ENCODE measurements at regions not wholly inside any gene's neighbourhood (a gene's known extent, or its start where the extent isn't known, plus 50 kb on each side); places are given as distances from the start of the nearest gene placed in this dataset.

DNA sequence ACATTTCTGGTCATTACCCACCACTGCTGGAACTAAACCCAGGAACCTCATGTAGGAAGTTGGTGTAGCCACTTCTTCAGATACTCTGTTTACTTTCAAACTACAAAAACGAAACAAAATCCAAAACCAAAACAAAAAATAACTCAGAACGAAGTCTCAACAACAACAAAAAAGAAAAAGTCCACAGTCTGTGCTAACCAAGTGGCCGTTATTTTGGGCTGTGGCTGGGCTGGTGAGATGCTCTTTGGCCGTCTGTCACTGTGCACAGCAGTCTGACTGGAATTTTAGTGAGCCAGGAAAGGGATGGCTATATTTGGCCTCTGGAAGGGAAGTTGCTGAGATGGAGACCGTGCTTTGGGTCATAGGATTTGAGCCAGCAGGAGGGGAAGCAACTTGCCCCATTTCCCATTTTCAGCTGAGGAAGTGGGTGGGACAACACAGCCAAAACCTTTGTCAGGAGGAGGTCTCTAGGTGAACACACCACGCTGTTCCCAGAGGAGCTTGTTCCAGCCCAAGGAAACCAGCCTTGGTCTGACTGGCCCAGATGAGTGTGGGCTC lies 334.1 kb downstream of the ZSWIM6 start:
- WGBS, 2 experiments (ENCODE audit: insufficient coverage in 1 of 2, insufficient read length in 1 of 2) = 88 to 95% methylated on average over 2 to 6 of the region's 6 CpGs
- no peaks in the 10 kb centered on the region for H3K36me3 ChIP-seq (ENCODE audit: control insufficient read depth, insufficient read depth, low read length)

DNA sequence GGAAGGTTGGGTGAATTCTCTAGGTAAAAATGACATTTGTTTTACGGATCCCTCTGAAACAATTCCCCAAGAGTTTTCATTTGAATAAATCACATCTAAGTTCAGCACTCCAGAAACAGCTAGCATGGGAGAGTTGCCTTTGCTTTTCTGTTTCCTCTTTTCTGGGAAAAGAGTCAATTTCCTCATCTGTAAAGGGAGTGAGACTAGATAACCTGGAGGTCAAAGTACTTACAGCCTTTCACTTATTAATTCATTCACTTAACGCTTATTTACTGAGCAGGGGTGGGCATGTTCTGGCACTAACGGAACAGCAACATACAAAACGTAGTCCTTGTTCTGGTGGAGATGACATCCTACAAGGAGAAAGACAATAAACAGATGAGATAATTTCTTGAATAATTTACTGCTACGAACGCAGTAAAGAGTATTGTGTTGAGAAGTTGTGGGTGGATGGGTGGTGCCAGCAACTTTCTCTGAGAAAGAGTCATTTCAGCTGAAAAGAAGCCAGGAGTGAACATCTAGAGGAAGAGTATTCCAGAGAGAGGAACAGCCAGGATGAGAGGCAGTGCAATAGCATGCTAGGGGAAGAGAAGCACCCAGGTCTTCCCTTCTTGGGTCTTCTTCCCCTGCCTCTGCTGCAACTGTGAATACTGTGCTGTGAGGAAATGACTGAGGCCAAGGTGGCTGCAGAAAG lies 335.6 kb downstream of the ZSWIM6 start:
- DNase-seq = no peak
- H3K4me1 ChIP-seq (ENCODE audit: control insufficient read depth, insufficient read depth, low read length) = no peaks in the 10 kb centered on the region
- H3K9me3 Mint-ChIP-seq = no peaks in the 10 kb centered on the region
- no peaks in the 10 kb centered on the region for H3K36me3 Mint-ChIP-seq (ENCODE audit: low read depth)
- H3K4me3 ChIP-seq (ENCODE audit: low read length) = no peak overlapping the region
- H3K36me3 ChIP-seq (ENCODE audit: control insufficient read depth, insufficient read depth, low read length) = no peaks in the 10 kb centered on the region
- WGBS, 2 experiments (ENCODE audit: insufficient coverage in 1 of 2, insufficient read length in 1 of 2) = 88 to 92% methylated on average over 5 to 6 of the region's 6 CpGs
- no peak overlapping the region for H3K27ac Mint-ChIP-seq
- H3K9ac ChIP-seq (ENCODE audit: extremely low read depth, low read length, poor library complexity, severe bottlenecking) = no peak overlapping the region
- no peaks in the 10 kb centered on the region for H3K27me3 ChIP-seq (ENCODE audit: control insufficient read depth, insufficient read depth, low read length, poor library complexity, severe bottlenecking)
- H3K4me1 Mint-ChIP-seq = no peaks in the 10 kb centered on the region
- H3K4me3 Mint-ChIP-seq = no peak overlapping the region
- TF ChIP-seq, protein P1, sequence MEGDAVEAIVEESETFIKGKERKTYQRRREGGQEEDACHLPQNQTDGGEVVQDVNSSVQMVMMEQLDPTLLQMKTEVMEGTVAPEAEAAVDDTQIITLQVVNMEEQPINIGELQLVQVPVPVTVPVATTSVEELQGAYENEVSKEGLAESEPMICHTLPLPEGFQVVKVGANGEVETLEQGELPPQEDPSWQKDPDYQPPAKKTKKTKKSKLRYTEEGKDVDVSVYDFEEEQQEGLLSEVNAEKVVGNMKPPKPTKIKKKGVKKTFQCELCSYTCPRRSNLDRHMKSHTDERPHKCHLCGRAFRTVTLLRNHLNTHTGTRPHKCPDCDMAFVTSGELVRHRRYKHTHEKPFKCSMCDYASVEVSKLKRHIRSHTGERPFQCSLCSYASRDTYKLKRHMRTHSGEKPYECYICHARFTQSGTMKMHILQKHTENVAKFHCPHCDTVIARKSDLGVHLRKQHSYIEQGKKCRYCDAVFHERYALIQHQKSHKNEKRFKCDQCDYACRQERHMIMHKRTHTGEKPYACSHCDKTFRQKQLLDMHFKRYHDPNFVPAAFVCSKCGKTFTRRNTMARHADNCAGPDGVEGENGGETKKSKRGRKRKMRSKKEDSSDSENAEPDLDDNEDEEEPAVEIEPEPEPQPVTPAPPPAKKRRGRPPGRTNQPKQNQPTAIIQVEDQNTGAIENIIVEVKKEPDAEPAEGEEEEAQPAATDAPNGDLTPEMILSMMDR (conservative IDR thresholded peaks at IDR 0.05) = no peak
- H3K9me3 ChIP-seq (ENCODE audit: control insufficient read depth, low read length) = no peaks in the 10 kb centered on the region
- H3K27me3 Mint-ChIP-seq (ENCODE audit: insufficient read depth) = peaks cover 12% of the 10 kb centered on the region
- no peak overlapping the region for H3K27ac ChIP-seq (ENCODE audit: low read depth, low read length)

More for the DNA sequence above, 334.1 kb downstream of the ZSWIM6 start:
- Mint-ChIP-seq H3K36me3 (ENCODE audit: low read depth) (no peaks in the 10 kb centered on the region), H3K4me1 (no peaks in the 10 kb centered on the region), H3K4me3 (no peak overlapping the region), H3K9me3 (no peaks in the 10 kb centered on the region), H3K27me3 (ENCODE audit: insufficient read depth) (peaks cover 15% of the 10 kb centered on the region), H3K27ac (no peak overlapping the region)
- Histone ChIP-seq H3K27me3 (ENCODE audit: control insufficient read depth, insufficient read depth, low read length, poor library complexity, severe bottlenecking) (no peaks in the 10 kb centered on the region), H3K4me3 (ENCODE audit: low read length) (no peak overlapping the region), H3K4me1 (ENCODE audit: control insufficient read depth, insufficient read depth, low read length) (no peaks in the 10 kb centered on the region), H3K27ac (ENCODE audit: low read depth, low read length) (no peak overlapping the region), H3K9ac (ENCODE audit: extremely low read depth, low read length, poor library complexity, severe bottlenecking) (no peak overlapping the region), H3K9me3 (ENCODE audit: control insufficient read depth, low read length) (no peaks in the 10 kb centered on the region)
- DNase-seq = no peak
- TF ChIP-seq, protein P1 (conservative IDR thresholded peaks at IDR 0.05) = no peak

DNA sequence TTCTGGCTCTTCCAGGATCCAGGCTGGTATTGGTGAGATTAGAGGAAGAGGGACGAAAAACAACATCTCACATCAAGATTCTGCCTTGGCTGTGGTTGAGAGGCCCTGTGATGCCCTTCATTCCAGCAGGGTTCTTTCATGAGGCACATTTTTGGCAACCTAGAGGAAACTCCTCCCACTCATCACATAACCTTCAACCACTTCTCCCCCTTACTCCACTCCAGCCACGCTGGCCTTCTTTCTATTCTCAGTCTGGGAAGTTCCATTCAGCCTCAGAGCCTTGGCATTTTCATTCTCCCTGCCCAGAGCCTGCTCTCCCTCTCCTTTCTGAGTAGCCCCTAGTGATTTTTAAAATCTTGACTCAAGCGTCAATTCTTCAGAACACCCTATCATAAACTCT lies 337.5 kb downstream of the ZSWIM6 start:
- Histone ChIP-seq H3K36me3 (ENCODE audit: control insufficient read depth, insufficient read depth, low read length) (no peaks in the 10 kb centered on the region), H3K27me3 (ENCODE audit: control insufficient read depth, insufficient read depth, low read length, poor library complexity, severe bottlenecking) (no peaks in the 10 kb centered on the region), H3K4me1 (ENCODE audit: control insufficient read depth, insufficient read depth, low read length) (no peaks in the 10 kb centered on the region), H3K27ac (ENCODE audit: low read depth, low read length) (no peak overlapping the region), H3K4me3 (ENCODE audit: low read length) (no peak overlapping the region), H3K9me3 (ENCODE audit: control insufficient read depth, low read length) (no peaks in the 10 kb centered on the region), H3K9ac (ENCODE audit: extremely low read depth, low read length, poor library complexity, severe bottlenecking) (no peak overlapping the region)
- peaks cover 12% of the 10 kb centered on the region for H3K27me3 Mint-ChIP-seq (ENCODE audit: insufficient read depth)
- H3K36me3 Mint-ChIP-seq (ENCODE audit: low read depth) = no peaks in the 10 kb centered on the region
- DNase-seq = no peak
- H3K4me3 Mint-ChIP-seq = no peak overlapping the region
- H3K9me3 Mint-ChIP-seq = no peaks in the 10 kb centered on the region
- 86 to 93% methylated on average over 1 to 3 of the region's 3 CpGs for WGBS, 2 experiments (ENCODE audit: insufficient coverage in 1 of 2, insufficient read length in 1 of 2)
- peaks cover 1% of the 10 kb centered on the region for H3K4me1 Mint-ChIP-seq
- TF ChIP-seq, protein P1 (conservative IDR thresholded peaks at IDR 0.05) = no peak
- no peak overlapping the region for H3K27ac Mint-ChIP-seq
